ENCODE measurements at regions not wholly inside any gene's neighbourhood (a gene's known extent, or its start where the extent isn't known, plus 50 kb on each side); places are given as distances from the start of the nearest gene placed in this dataset.

DNA sequence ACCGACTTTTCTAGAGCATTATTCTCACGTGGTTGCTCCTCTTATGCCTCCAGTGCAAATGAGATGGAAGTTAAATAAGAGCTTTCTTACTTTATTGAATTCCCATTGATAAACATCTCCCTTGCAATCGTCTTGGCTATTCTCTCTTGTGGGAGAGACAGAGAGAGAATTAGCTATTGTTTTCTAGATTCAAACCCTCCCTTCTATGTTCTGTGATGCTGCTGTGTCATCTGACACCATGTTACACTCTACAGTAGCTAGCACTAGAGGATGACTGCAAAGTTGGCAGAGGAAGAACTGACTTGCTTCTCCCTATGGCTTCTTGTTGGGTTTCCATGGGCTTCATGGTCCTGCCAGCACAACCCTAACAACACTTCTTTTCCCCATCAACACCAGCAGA is 134.6 kb upstream of the RANBP3L start:
- no peak for TF ChIP-seq CTCF (IDR thresholded peaks at IDR 0.05; ENCODE audit: insufficient read depth, low read length, poor library complexity, severe bottlenecking)
- Histone ChIP-seq H3K36me3 (ENCODE audit: control insufficient read depth, insufficient read depth, low read length) (no peaks in the 10 kb centered on the region), H3K4me3 (ENCODE audit: low read depth, low read length) (no peak overlapping the region), H3K27me3 (ENCODE audit: control insufficient read depth, insufficient read depth, low read length) (no peaks in the 10 kb centered on the region)
- no peak for DNase-seq (ENCODE audit: low read depth)

DNA sequence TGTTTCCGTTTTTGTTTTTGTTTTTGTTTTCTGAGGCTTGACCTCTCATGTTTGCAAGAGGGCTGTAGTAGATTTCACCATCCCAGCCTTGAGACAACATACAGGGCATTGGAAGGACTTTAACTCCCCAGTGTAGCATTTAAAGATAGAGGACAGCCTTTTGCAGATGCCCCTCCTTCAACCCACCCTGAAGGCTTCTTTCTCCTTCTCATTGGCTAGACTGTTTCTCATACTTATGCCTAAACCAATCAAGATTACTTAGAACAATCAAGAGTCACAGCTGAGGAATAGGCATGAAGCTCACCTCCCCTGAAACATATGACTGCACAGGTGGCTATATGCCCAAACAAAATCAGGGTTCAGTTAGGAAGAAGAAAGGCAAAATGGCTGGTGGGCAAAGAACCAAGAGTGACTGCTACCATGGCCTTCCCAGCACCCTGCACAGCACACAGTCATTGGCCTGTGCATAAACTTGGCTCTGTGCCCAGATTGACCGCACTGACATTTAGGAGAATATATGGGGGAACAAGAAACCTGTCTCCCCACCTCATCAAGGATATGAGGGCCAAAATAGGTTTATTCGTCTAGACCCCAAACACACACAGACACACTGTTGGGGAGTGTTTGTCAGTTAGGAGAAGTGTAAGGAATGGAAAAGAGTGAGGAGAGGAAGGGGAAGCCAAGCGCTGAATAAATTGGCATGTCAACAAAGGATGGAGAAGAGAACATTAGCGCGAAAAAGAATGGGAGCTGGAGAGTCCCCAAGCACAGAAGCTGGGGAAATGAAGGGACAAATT is 137.3 kb upstream of the RANBP3L start:
- TF ChIP-seq CTCF (IDR thresholded peaks at IDR 0.05; ENCODE audit: insufficient read depth, low read length, poor library complexity, severe bottlenecking) = no peak
- Histone ChIP-seq H3K36me3 (ENCODE audit: control insufficient read depth, insufficient read depth, low read length) (no peaks in the 10 kb centered on the region), H3K27me3 (ENCODE audit: control insufficient read depth, insufficient read depth, low read length) (no peaks in the 10 kb centered on the region), H3K4me3 (ENCODE audit: low read depth, low read length) (no peak overlapping the region)
- no peak for DNase-seq (ENCODE audit: low read depth)

DNA sequence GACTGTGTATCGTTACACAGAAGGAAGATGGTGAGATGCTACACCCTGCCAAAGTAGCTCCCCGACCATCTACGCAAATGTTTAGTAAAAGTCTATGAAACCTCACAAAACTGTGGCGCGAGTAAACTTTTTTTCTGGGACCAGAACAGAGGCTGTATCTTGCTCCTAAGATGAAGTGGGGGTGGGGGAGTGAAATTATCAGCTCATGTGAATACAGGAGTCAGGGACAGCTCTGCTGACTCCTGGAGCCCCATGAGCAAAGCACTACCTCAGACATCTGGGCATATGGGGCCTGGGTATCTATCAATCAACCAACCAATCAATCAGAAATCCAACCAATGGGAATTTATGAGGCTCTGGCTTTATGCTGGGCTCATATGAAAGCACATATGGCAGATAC is 138.6 kb upstream of the RANBP3L start:
- no peak overlapping the region for H3K4me3 ChIP-seq (ENCODE audit: low read depth, low read length)
- no peak for DNase-seq (ENCODE audit: low read depth)
- no peaks in the 10 kb centered on the region for H3K27me3 ChIP-seq (ENCODE audit: control insufficient read depth, insufficient read depth, low read length)
- H3K36me3 ChIP-seq (ENCODE audit: control insufficient read depth, insufficient read depth, low read length) = no peaks in the 10 kb centered on the region
- no peak for TF ChIP-seq CTCF (IDR thresholded peaks at IDR 0.05; ENCODE audit: insufficient read depth, low read length, poor library complexity, severe bottlenecking)

DNA sequence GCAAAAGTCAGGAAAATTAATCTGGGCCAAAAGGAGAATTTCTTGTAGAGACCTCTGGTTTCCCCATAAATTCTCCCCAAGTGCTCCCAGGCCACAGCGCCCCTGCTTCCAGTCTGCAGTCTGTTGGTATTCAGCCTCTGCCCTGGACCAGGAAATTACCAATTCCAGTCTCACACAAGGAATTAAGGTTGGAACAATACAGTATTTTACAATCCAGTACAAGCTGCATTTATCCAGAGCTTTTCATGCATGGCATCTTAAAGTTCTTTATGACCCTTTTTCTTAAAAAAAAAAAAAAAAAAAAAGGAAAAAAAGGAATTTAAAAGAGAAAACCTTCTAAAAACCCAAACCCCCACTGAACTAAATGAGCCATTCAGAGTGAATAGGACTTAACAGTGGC is 139.6 kb upstream of the RANBP3L start:
- Histone ChIP-seq H3K4me3 (ENCODE audit: low read depth, low read length) (no peak overlapping the region), H3K36me3 (ENCODE audit: control insufficient read depth, insufficient read depth, low read length) (no peaks in the 10 kb centered on the region), H3K27me3 (ENCODE audit: control insufficient read depth, insufficient read depth, low read length) (no peaks in the 10 kb centered on the region)
- no peak for DNase-seq (ENCODE audit: low read depth)
- TF ChIP-seq CTCF (IDR thresholded peaks at IDR 0.05; ENCODE audit: insufficient read depth, low read length, poor library complexity, severe bottlenecking) = no peak

GRCh38 chr5:36442352-36442751 is 140.7 kb upstream of the RANBP3L start:
- no peak overlapping the region for H3K4me3 ChIP-seq (ENCODE audit: low read depth, low read length)
- H3K27me3 ChIP-seq (ENCODE audit: control insufficient read depth, insufficient read depth, low read length) = no peaks in the 10 kb centered on the region
- no peak for DNase-seq (ENCODE audit: low read depth)
- no peaks in the 10 kb centered on the region for H3K36me3 ChIP-seq (ENCODE audit: control insufficient read depth, insufficient read depth, low read length)
- TF ChIP-seq CTCF (IDR thresholded peaks at IDR 0.05; ENCODE audit: insufficient read depth, low read length, poor library complexity, severe bottlenecking) = no peak

GRCh38 chr5:36442796-36443195 is 141.1 kb upstream of the RANBP3L start:
- no peaks in the 10 kb centered on the region for H3K36me3 ChIP-seq (ENCODE audit: control insufficient read depth, insufficient read depth, low read length)
- no peaks in the 10 kb centered on the region for H3K27me3 ChIP-seq (ENCODE audit: control insufficient read depth, insufficient read depth, low read length)
- DNase-seq (ENCODE audit: low read depth) = no peak
- H3K4me3 ChIP-seq (ENCODE audit: low read depth, low read length) = no peak overlapping the region
- no peak for TF ChIP-seq CTCF (IDR thresholded peaks at IDR 0.05; ENCODE audit: insufficient read depth, low read length, poor library complexity, severe bottlenecking)

Measured in kidney epithelial cell (primary cell).